C1 segment of cervical spinal cord (tissue), 14 donors: ENCODE measurements at regions not wholly inside any gene's neighbourhood (a gene's known extent, or its start where the extent isn't known, plus 50 kb on each side); places are given as distances from the start of the nearest gene placed in this dataset.

Experiments used
- DNase-seq, 14 donors: peaks; one replicate each; lab custom pipeline; 2025; lab: John Stamatoyannopoulos, UW

DNA sequence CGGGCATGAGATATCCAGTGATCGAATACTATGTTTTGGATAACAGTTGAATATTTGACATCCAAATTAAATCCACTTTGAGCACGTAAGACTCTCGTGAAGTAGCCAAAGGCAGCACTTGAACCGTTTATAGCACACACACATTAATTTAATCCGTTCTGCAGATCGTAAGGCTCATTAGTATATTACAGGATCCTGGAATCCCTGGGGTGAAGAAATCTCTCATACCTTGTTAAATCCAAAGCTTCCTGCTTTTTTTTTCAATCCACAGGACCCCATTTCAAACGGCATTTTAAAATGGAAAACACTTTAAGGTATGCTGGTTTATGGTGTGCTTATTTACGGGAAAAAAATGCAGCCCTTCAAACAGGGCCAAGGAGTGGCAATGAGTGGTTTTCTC, 158.4 kb upstream of the ADARB2 start:
- no peak for DNase-seq

DNA sequence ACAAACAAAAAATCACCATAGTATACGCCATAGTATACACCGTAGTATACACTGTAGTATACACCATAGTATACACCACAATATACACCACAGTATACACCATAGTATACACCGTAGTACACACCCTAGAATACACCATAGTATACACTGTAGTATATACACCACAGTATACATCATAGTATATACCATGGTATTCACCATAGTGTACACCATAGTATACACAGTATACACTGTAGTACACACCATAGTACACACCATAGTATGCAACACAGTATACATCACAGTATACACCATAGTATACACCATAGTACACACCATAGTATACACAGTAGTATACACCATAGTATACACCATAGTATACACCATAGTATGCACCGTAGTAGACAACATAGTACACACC, 157.6 kb upstream of the ADARB2 start:
- DNase-seq, result no peak

DNA sequence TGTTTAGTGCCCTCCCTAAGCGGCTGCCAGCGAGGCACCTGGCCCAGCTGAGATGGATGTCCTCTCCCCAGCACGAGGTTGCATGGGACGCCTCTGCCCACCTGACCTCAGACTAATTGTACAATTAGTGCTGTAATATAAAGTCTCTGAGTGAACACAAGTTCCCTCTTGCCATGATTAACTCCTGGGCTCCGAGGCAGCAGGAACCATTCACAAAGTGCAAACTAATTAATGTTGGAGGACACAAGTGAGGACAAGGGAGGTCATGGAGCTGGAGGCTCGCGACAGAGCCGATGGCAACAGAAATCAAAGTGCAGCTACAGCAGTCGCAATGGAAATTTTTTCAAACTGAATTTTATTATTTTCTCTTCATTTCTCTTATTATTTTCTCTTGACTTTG, 156.6 kb upstream of the ADARB2 start:
- DNase-seq, result no peak

DNA sequence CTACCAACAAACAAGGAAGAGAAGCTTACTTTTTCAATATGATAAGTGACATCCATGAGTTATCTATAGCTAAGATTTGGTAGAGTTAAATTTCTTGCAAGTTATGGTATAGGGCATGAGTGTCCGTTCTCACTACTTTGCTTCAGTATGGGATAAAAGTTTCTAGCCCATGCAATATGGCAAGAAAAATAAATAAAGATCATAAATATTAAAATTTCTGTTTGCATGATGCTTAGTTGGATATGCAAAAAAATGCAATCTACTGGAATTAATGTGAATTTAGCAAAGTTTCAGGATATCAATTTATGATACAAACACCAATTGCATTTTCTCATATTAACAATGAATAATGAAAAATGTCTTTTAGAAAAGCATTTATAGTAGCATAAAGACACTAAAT, 148.7 kb upstream of the ADARB2 start:
- DNase-seq, result no peak

DNA sequence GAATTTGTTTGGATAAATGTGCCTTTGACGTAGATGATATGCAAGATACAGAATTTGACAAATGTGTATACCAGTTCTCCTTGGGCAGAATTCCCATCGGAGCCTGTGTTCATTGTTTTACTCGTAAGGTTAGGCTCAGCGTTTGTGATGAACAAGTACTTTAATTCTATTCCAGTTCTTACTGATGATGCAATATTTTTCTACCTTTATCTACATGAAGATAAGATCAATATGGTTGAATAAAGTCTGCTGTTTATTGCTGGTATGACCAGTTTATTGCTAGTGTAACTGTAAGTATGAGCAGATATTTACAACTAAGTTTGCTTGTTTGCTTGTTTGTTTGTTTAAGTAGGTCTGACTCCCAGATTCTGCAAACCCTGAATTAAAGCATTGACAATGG, 145.4 kb upstream of the ADARB2 start:
- DNase-seq, result no peak

DNA sequence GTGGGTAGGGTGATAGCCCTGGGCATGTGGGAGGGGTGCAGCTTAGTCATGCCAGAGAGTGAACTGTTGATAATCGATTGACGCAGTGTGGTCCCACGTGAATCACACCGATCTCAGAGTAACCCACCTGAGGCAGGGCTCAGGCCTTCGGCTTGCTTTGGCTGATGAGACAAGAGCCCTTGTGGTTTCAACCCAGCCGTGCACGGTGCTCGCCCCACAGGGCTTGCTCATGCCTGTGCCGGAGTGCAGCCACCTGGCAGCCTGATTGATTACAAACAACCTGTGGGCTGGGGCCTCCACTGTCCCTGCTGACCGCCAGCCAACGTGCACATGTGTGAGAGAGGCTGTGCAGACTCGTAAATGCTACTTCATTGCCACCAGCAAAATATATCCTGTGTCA, 144.9 kb upstream of the ADARB2 start:
- no peak for DNase-seq

DNA sequence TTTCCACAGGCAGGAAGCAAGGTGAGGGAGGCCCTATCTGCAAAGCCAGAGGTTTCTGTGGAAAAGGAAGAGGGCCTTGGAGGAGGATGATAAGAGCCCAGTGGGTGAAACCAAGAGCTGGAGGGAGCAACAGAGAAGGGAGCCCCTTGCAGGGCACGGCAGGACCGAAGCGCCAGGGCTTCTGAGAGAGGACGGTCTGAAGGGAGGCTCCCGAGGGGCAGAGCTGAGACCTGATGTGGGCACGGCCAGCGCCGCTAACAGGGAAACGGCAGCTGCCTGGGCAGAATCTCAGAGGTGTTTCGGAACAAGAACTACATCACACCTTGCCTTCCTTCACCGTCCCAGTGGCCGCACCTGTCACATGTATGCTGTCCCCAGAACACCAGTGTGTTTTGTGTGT, 144.3 kb upstream of the ADARB2 start:
- DNase-seq, result no peak

DNA sequence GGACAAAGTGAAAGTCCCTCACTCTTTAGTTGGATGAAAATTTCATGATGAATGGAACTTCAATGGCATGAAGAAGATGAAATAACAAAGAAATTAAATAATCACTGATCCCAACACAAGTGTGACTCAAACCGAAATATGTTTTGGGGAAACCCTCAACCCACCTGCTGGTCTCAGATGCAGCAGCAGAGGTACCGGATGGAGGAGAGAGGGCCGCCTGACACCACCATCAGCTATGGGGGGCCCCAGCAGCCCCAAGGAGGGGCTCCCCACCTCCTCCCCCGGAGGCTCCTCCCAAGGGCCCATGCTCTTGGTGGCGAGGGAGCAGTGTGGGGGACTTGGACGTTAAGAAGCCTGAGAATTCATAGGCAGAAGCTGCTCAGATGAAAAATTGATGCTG, 137.2 kb upstream of the ADARB2 start:
- DNase-seq, result no peak

DNA sequence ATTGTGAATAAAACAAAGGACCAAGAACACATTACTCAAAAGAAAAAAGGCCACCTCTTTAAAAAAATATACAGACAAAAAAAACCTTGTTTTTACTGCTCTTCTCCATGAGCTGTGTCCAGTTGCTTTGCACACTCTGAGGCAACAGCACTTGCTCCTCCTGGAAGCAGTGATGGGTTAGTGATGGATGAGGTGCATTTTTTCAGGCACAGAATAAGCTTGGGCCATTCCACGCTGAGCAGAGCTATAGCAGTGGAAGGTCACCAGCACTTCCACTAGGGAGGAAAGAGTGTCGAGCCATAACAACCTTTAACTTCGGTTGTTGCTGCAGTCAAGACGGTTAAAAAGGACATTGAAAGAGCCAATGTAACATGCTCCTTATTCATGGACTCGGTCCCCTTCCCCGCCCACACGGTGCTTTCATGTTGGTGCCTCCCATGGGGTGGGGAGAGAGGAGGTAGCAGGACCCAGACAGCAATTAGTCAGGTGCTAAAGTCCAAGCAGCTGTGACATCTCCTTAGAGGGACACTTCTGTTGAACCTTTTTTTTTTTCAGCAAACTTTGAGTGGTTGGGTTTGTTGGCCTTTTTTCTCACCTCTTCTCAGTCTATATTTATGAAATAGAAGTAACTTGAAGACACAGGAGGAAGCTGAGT, 136.5 kb upstream of the ADARB2 start:
- DNase-seq, result no peak

DNA sequence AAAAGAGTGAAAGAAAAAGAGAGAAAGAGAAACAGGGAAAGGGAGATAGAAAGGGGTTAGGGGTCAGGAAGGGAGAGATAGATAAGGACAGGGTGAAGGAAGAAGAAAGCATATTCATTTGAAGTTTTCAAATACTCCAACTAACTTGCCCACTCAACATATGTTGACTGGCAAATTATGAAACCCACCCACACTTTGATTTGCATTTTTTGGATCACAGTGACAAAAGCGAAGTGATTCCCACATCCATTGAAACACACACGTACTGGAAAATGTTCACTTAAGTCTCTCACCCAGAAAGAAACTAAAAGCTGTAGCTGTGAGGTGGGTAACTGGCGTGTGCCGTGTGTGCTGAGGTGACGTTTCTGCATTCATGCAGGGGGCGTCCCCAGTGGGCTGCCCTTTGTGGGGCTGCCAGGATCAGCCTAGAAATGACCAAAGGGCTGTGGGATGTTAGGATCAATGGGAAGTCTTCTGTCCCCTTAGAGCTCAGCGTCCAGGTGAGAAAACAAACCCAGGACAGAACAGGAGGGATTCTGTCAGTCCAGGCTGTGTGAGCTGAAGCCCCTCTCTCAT, 134.9 kb upstream of the ADARB2 start:
- DNase-seq, result no peak

DNA sequence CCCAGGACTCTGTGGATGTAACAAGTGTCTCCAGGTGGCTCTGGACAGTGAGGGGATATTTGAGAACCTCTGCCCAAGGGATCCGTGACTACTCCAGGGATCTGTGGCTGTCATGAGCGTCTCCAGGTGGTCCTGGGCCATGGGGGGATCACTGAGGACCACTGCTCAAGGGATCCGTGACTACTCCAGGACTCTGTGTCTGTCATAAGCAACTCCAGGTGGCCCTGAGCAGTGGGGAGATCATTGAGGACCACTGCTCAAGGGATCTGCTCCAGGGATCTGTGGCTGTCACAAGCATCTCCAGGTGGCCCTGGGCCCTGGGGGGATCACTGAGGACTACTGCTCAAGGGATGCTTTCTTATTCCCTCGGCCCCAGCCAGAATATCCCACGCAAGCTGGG, 133.2 kb upstream of the ADARB2 start:
- DNase-seq, result no peak

DNA sequence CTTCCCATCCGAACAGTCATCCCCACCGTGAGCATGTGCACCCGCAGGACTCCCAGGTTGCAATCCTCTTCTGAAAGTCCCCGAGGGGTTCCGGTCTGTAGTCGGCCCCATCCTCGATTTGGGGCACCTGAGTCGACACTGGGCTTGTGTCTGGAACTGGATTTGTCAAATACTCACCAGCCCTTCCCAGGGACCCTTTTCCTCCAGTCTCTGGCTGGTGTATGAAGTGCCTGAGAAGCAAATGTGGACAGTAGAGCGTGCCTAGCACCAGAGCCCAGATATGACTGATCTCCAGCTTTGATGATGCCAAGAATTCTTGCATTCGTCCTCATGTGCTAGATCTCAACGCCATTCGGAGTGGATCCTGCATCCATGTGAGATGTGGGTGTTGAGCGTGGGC, 132.5 kb upstream of the ADARB2 start:
- DNase-seq, result no peak

DNA sequence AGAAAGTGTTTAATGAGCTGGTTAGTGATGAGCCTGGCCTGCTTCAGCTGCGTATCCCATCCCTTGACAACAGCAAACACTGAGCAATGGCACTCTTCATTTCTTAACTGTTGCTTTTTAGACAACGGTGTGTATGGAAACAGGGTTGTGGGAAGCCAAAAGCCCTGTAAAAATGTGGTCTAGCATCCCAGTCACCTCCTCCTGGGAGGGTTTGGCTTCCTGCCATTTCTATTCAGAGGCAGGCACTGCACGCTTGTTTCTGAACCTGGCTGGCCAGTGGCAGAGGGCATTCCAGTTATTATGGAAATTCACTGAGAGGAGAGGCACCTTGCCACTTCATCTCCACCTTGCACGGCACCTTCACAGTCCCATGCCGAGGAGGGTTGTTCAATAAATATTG, 123.0 kb upstream of the ADARB2 start:
- no peak for DNase-seq

DNA sequence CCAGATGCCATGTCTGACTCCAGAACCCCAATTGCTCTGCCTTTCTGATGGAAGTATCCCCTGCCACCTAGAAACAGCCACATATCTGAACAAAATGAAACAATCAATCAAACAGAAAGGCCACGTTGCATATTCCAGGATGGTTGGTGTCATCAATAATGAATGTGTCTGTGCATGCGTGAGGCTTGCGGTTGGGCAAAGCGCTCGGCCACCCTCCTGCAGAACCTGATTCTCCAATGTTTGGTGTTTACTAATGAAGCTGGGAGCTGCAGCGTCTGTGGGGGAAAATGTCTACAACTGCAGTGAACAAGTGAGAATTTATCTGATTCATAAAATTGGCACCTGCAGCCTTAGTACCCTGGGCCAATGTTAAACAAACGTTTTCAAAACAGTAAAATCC, 121.2 kb upstream of the ADARB2 start:
- DNase-seq, result no peak

DNA sequence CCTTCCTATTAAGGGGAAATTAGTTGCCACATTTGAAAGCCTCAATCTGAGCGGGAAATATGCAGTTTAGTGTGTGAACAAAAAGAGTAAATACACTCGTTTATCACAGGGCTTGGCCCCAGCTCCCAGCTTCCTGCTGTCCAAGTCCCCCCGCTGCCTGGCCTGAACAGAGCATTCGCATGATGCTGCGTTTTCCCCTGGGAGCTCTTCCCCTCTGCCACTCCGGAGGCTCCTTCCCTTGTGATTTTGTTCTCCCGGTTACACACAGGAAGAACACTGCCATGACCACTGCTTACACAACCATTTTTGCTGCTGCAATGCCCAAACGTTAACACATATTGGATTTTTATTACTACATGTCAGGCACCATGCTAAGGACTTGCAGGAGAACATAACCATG, 120.7 kb upstream of the ADARB2 start:
- DNase-seq, result no peak

DNA sequence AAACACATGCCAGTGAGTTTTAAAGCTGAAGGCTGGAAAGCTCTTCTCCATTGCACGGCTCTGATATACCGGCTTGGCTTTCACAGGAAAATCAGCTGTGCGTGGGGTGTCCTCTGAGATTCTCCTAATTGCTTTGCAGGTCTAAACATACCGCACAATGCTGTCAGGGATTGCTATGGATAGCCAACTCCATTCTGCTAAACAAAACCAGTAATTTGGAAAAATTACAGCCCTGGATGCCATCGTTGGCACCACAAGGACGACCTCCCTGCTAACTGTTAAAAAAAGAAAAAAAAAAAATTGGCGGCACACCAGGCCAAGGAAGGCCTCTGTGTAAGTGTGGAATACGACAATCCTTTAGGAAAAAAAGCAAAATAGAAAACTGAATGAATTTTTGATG, 118.6 kb upstream of the ADARB2 start:
- DNase-seq, result no peak

DNA sequence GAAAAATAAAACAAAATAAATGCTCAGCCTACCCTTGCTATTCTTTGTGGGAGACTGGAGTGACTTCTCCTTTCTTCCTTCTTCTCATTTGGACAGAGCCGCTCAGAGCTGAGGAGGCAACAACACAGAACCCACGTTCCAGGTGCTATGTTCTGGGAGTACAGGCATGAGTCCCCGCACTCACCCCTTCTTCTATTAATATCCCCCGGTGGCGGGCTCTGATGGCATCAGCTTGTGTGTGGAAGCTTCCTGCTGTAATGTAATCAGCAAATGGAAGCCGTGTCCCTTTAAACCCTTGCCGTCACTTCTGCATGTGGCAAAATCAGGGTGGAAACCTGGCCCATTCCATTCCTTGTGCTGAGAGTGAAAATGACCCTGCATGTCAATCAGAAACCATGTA, 116.9 kb upstream of the ADARB2 start:
- no peak for DNase-seq

DNA sequence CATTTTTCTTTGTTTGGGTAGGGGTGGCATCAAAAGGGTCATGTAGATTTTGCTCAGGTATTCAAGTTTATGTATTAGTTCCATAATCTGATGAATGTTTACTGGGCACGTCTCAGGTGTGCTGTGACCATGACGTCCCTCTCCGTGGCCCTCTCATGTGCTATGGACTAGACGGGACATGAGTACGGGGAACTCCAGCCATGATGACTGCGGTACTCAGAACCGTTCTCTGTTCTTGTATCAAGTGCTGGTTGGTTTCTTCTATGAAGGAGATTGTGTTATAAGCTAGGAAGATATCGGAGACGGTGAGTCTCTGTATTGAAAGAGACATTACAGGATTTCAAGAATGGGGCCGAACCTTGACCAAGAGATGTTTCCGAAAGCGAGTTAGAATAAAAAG, 116.5 kb upstream of the ADARB2 start:
- DNase-seq, result no peak

DNA sequence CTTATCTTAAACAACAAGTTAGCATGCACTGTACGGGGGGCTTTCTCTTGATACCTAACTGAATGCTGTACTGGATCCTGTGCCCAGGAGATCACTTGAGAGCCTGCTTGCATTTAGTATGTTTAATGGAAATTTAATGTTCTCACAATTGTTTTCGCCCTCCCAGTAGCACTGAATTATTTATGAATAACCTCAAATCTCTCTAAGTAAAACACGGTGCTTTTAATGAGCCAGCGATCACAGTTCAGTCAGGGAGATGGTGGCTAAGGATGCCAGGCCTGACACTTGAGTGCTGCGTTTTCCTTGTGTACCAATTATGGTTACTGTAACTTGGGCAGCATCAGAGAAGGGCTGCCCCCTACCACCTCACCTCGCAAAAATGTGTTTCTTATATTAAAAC, 115.5 kb upstream of the ADARB2 start:
- no peak for DNase-seq

DNA sequence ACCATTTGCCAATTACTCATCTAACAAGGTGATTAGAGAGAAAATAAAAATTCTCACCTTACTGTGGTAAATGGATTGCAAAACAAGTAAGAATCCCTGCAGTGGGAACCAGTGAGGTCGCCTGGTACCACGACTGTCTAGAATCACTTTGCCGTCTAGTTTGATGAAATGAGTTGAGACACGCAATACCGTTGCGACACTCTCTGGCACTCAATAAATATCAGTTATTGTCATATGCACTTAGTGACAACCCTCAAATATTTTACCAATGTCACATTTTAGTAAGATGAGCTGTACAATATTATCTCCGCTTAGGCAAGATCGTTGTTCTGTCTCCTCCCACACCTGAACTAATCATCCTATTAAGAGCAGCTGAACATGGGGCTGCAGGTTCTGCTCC, 114.4 kb upstream of the ADARB2 start:
- no peak for DNase-seq

DNA sequence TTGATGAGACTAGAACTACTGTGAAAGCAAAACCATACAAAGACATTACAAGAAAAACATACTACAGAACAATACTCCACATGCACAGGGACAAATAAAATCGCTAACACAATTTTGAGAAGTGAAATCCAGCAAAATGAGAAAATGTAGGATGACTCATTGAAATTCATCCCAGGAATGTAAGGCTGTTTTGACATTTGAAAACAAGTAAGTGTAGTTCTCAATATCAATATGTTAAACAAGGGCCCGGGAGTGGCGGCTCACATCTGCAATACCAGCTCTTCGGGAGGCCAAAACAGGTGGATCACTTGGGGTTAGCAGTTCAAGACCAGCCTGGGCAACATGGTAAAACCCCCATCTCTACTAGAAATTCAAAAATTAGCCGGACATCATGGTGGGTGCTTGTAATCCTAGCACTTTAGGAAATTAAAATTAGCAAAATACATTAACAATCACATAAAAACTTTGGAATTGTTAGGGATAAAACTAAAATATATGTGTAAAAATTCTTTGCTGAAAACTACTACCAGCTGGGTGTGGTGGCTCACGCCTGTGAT, 113.7 kb upstream of the ADARB2 start:
- no peak for DNase-seq

DNA sequence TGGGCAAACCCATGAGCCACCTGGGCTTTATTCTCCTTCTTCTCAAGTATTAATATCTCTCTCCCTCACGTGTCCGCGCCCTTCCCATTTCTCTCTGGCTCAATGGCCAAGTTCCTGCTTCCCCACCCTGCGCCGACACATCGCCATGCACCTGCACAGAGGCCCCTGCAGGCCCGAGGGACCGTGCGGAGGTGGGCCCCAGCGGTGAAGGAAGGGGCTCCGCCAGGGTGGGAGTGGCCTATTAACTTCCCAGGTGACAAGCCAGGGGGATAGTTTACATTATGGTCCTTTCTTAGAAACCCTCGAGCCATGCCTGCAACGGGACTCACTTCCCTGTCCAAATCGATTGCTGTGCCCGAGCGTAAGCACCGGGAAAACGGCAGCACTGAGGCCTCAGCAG, 110.0 kb upstream of the ADARB2 start:
- no peak for DNase-seq

DNA sequence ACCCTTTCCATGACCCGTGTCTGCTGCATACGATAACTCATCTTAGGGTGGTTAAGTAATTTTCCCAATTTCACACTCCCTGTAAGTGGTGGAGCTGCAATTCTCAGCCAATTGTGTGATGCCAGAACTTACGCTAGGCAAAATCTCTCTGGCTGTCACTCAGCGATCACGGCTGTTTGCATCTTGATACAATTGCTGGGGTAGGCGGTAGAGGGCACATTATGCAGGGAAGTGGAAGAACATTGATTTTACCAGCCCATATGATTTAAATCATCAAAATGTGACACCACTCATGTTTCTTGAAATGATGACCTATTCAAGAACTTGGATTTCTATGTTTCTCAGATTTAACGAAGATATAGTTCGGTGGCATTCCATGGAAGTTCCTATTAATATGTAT, 108.7 kb upstream of the ADARB2 start:
- no peak for DNase-seq

DNA sequence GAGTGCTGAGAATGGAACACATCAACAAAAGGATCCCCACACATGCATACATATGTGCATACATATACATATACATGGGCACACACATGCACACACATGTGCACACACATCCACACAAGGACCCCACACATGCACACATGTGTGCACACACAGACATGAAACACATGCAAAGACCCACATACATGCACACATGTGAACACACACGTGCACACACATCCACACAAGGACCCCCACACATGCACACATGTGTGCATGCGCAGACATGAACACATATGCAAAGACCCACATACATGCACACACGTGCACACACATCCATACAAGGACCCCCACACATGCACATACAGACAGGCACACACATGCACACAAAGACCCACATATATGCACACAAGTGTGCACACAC, 104.4 kb upstream of the ADARB2 start:
- DNase-seq, result no peak
